PC-9 (cell line): ENCODE measurements at regions not wholly inside any gene's neighbourhood (a gene's known extent, or its start where the extent isn't known, plus 50 kb on each side); places are given as distances from the start of the nearest gene placed in this dataset.

Experiments
- BruUV-seq: library from RNA; stranded (reverse); fragments of 400-500 nt; replicated peaks from 2 replicates; lab custom pipeline; 2021; lab: Mats Ljungman, UMichigan
- CTCF ChIA-PET: fragments of 300-600 bp; sonication (Branson Sonifier 250); formaldehyde crosslinking; loops from one replicate; lab custom pipeline; 2022; ENCODE audit warnings: antibody characterized with exemption; lab: Charles Lee
- POLR2A ChIA-PET: fragments of 300-600 bp; sonication (Branson Sonifier 250); formaldehyde crosslinking; loops from one replicate; lab custom pipeline; 2022; ENCODE audit warnings: antibody characterized with exemption; ENCODE audit not compliant: unreplicated experiment; lab: Charles Lee
- DNase-seq, 2 experiments: peaks; one replicate each; pipeline versions ENCODE4 v3.0.0 to v3.0.0-alpha.2; 2015 to 2022; ENCODE audit warnings: mixed read lengths in 1 of 2
- H2AFZ ChIP-seq: fragments of 200-600 bp; sonication (generic); 2 replicates; pipeline ENCODE4 v1.8.1; 2017; ENCODE audit warnings: antibody characterized with exemption
- H3F3A ChIP-seq: fragments of 200-600 bp; sonication (generic); 2 replicates; pipeline ENCODE4 v1.8.1; 2017; ENCODE audit warnings: antibody characterized with exemption, mild to moderate bottlenecking, low read depth; ENCODE audit not compliant: insufficient read depth
- H3K27ac ChIP-seq: fragments of 200-600 bp; sonication (generic); 2 replicates; pipeline ENCODE4 v1.6.1; 2016; ENCODE audit warnings: mixed run types
- H3K27me3 ChIP-seq: fragments of 200-600 bp; sonication (generic); 2 replicates; pipeline ENCODE4 v1.6.1; 2016; ENCODE audit warnings: low read depth, mixed run types; ENCODE audit not compliant: insufficient read depth
- H3K36me3 ChIP-seq: fragments of 200-600 bp; sonication (generic); 2 replicates; pipeline ENCODE4 v1.6.1; 2016; ENCODE audit warnings: low read depth, mixed run types
- H3K4me1 ChIP-seq: fragments of 200-600 bp; sonication (generic); replicated peaks from 2 replicates; pipeline ENCODE4 v1.6.1; 2016; ENCODE audit warnings: mixed run types; ENCODE audit not compliant: insufficient read depth
- H3K4me2 ChIP-seq: fragments of 200-600 bp; sonication (generic); 2 replicates; pipeline ENCODE4 v1.6.1; 2017; ENCODE audit warnings: mixed run types
- H3K4me3 ChIP-seq: fragments of 200-600 bp; sonication (generic); 2 replicates; pipeline ENCODE4 v1.6.1; 2016; ENCODE audit warnings: mixed run types
- H3K79me2 ChIP-seq: fragments of 200-600 bp; sonication (generic); 2 replicates; pipeline ENCODE4 v1.6.1; 2017; ENCODE audit warnings: low read depth, mixed run types
- H3K9me2 ChIP-seq: fragments of 200-600 bp; sonication (generic); 2 replicates; pipeline ENCODE4 v1.8.1; 2017; ENCODE audit warnings: mild to moderate bottlenecking; ENCODE audit not compliant: insufficient read depth
- H3K9me3 ChIP-seq: fragments of 200-600 bp; sonication (generic); 2 replicates; pipeline ENCODE4 v1.8.1; 2016; ENCODE audit warnings: low read depth; ENCODE audit not compliant: insufficient read depth
- H4K20me1 ChIP-seq: fragments of 200-600 bp; sonication (generic); 2 replicates; pipeline ENCODE4 v1.8.1; 2017; ENCODE audit not compliant: insufficient read depth
- EZH2 ChIP-seq: fragments of 200-600 bp; sonication (generic); IDR thresholded peaks from 2 replicates; pipeline ENCODE4 v1.8.0; 2017; ENCODE audit warnings: antibody characterized with exemption, low read depth
- intact Hi-C: fragments of 100-400 bp; cut with micrococcal nuclease; formaldehyde crosslinking; loops from one replicate; pipeline ENCODE4 v1.10.0; 2022; ENCODE audit not compliant: unreplicated experiment
- TF ChIP-seq, protein P1 (sequence below): fragments of 200-600 bp; sonication (generic); conservative IDR thresholded peaks from 2 replicates; pipeline ENCODE4 v1.6.1; 2017; ENCODE audit warnings: mixed run types, antibody characterized with exemption, mild to moderate bottlenecking, moderate library complexity

DNA sequence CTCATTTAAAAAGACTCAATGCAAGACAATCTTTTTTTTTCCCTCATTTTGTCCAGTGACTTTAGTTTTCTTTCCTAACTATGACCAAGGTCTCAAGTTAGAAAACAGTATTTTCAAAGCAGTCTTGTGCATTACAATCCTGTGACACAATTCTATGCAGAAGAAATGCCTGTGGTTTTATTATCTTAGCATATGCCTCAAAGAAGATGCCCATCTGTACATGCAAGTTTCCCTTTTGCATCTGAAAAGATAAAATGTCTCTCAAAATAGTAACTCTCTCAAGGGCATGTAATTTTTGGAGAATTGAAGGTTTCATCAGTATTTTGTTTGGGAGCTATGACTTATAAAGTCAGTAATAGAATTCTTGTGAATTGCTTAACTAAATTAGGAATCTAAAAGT is 292.0 kb upstream of the SUCLG2 start:
- CTCF ChIA-PET: no interaction called here
- Histone ChIP-seq H3K27ac (no peak overlapping the region), H3K9me3 (no peaks in the 10 kb centered on the region), H3K4me1 (no peaks in the 10 kb centered on the region), H4K20me1 (no peaks in the 10 kb centered on the region), H3K36me3 (no peaks in the 10 kb centered on the region), H3K79me2 (no peaks in the 10 kb centered on the region), H3F3A (no peaks in the 10 kb centered on the region), H3K4me2 (no peak overlapping the region), H3K4me3 (no peak overlapping the region), H3K27me3 (no peaks in the 10 kb centered on the region), H3K9me2 (no peaks in the 10 kb centered on the region), H2AFZ (no peak overlapping the region)
- no peak for DNase-seq
- POLR2A ChIA-PET: no interaction called here
- TF ChIP-seq EZH2: no peak
- TF ChIP-seq, protein P1, sequence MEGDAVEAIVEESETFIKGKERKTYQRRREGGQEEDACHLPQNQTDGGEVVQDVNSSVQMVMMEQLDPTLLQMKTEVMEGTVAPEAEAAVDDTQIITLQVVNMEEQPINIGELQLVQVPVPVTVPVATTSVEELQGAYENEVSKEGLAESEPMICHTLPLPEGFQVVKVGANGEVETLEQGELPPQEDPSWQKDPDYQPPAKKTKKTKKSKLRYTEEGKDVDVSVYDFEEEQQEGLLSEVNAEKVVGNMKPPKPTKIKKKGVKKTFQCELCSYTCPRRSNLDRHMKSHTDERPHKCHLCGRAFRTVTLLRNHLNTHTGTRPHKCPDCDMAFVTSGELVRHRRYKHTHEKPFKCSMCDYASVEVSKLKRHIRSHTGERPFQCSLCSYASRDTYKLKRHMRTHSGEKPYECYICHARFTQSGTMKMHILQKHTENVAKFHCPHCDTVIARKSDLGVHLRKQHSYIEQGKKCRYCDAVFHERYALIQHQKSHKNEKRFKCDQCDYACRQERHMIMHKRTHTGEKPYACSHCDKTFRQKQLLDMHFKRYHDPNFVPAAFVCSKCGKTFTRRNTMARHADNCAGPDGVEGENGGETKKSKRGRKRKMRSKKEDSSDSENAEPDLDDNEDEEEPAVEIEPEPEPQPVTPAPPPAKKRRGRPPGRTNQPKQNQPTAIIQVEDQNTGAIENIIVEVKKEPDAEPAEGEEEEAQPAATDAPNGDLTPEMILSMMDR: no peak
- intact Hi-C loops: no loop called here
- BruUV-seq: no TSS peak

DNA sequence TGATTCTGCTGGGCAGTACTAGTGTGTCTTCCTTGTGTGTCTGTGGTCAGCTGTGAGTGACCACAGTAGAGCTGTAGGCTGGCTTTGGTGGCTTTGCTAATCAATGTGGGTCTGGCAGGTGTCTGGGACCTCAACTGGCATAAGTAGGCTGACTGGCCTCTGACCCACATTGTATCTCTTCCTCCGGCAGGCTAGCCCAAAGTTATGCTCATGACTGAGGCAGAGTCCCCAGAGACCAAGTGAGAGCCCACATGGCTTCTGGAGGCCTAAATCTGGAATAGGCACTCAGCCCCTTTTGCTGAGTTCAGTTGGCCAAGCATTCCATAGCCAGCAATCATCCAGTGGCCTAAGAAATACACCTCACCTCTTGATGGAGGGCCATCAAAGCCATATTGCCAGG is 289.1 kb upstream of the SUCLG2 start:
- CTCF ChIA-PET: no interaction called here
- no peak for DNase-seq
- Histone ChIP-seq H3K79me2 (no peaks in the 10 kb centered on the region), H3K9me2 (no peaks in the 10 kb centered on the region), H3K4me3 (no peak overlapping the region), H3K27me3 (no peaks in the 10 kb centered on the region), H3K4me2 (no peak overlapping the region), H4K20me1 (no peaks in the 10 kb centered on the region), H3K4me1 (no peaks in the 10 kb centered on the region), H3F3A (no peaks in the 10 kb centered on the region), H3K9me3 (no peaks in the 10 kb centered on the region), H3K36me3 (no peaks in the 10 kb centered on the region), H2AFZ (no peak overlapping the region), H3K27ac (no peak overlapping the region)
- TF ChIP-seq, protein P1: no peak
- no peak for TF ChIP-seq EZH2
- POLR2A ChIA-PET: no interaction called here
- intact Hi-C loops: no loop called here
- no TSS peak for BruUV-seq

DNA sequence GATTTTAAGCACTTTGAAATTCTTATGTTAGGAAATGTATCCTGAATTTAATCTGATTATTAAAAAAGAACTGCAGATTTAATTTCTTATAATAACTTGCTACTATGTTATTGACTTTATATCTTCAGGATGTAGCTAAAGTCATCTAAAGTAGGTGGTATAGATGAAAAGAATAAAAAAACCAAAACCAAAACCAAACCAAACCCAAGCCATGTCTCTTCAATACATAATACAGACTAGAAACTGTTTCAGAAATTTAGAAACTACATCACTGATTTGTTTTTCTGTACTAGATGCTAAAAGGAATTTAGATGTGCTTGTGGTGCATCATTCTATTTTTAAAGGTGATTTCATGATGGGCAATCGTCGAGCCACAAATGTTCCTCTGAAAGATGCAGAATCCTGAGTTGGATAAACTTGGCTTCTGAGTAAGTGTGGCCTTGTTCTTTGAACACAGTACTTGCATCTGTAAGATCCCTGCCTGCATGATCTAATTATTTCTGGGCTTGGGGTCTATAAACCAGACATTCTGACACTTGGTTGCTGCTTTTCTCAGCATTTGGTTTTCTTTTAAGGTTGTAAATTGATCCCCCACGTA is 287.1 kb upstream of the SUCLG2 start:
- no TSS peak for BruUV-seq

More for the DNA sequence above, 287.1 kb upstream of the SUCLG2 start:
- no peak overlapping the region for H3K4me3 ChIP-seq
- no peaks in the 10 kb centered on the region for H3F3A ChIP-seq
- no peaks in the 10 kb centered on the region for H3K79me2 ChIP-seq
- ChIA-PET POLR2A (no interaction called here), CTCF (no interaction called here)
- H3K27me3 ChIP-seq: no peaks in the 10 kb centered on the region
- no peaks in the 10 kb centered on the region for H3K36me3 ChIP-seq
- H2AFZ ChIP-seq: no peak overlapping the region
- no peak overlapping the region for H3K4me2 ChIP-seq
- DNase-seq: no peak
- H3K27ac ChIP-seq: no peak overlapping the region
- intact Hi-C loops: no loop called here
- TF ChIP-seq EZH2: no peak
- TF ChIP-seq, protein P1: no peak
- no peaks in the 10 kb centered on the region for H3K4me1 ChIP-seq
- no peaks in the 10 kb centered on the region for H3K9me2 ChIP-seq
- H3K9me3 ChIP-seq: no peaks in the 10 kb centered on the region
- no peaks in the 10 kb centered on the region for H4K20me1 ChIP-seq
